ENCODE measurements at regions not wholly inside any gene's neighbourhood (a gene's known extent, or its start where the extent isn't known, plus 50 kb on each side); places are given as distances from the start of the nearest gene placed in this dataset.
A peak's percentile ranks its signal among the peaks of the same experiment; 100 is the strongest.

- DNase-seq (ENCODE audit: low read depth, low spot score) (no peak), ATAC-seq (no peak)
- Histone ChIP-seq H3K27ac (ENCODE audit: low read length) (no peak overlapping the region), H3K4me3 (ENCODE audit: low read depth in 2 of 2, low read length in 2 of 2) (no peak overlapping the region), H3K9me3 (ENCODE audit: control insufficient read depth, insufficient read depth, low read depth, low read length) (no peaks in the 10 kb centered on the region), H3K4me1 (ENCODE audit: control insufficient read depth, insufficient read depth, low read length) (no peaks in the 10 kb centered on the region), H3K27me3 (ENCODE audit: control insufficient read depth, insufficient read depth, low read length) (no peaks in the 10 kb centered on the region; the same call in 1 of the 2 replicates), H3K36me3 (ENCODE audit: control insufficient read depth, insufficient read depth, low read length) (no peaks in the 10 kb centered on the region)
- ChIA-PET POLR2A (interaction anchor here (0.6 kb wide), 1 partner anchor 332 kb away, joined by 3 read pairs; no protein-coding TSS in a partner anchor), CTCF (interaction anchor here (0.7 kb wide), 1 partner anchor 167 kb away, joined by 4 read pairs; no protein-coding TSS in a partner anchor)
- in situ Hi-C loops (cut with HindIII; ENCODE audit: low pct_unique_long_range_greater_than_20kb, low sequenced_read_pairs) = no loop called here
- no TSS peak for BruUV-seq (replicated peaks)
- TF ChIP-seq TCF7L2 (IDR thresholded peaks at IDR 0.05; ENCODE audit: low read depth, low read length) (peak; percentile 58), CTCF (IDR thresholded peaks at IDR 0.05) (no peak), REST (IDR thresholded peaks at IDR 0.05; ENCODE audit: insufficient read depth in 1 of 2, low read depth in 2 of 2, low read length in 1 of 2) (no peak), POLR2AphosphoS5 (IDR thresholded peaks at IDR 0.05; ENCODE audit: low read depth, low read length) (no peak)
- intact Hi-C loops (cut with micrococcal nuclease; ENCODE audit: unreplicated experiment) = no loop called here
These were observed 504.5 kb downstream of the CD83 start for GRCh38 chr6:14622085-14622484.

GRCh38 chr6:14622909-14623505, 505.4 kb downstream of the CD83 start:
- POLR2A ChIA-PET = no interaction called here
- in situ Hi-C loops (cut with HindIII; ENCODE audit: low pct_unique_long_range_greater_than_20kb, low sequenced_read_pairs) (no loop called here), intact Hi-C loops (cut with micrococcal nuclease; ENCODE audit: unreplicated experiment) (no loop called here)
- Histone ChIP-seq H3K4me1 (ENCODE audit: control insufficient read depth, insufficient read depth, low read length) (no peaks in the 10 kb centered on the region), H3K4me3 (ENCODE audit: low read depth in 2 of 2, low read length in 2 of 2) (no peak overlapping the region), H3K9me3 (ENCODE audit: control insufficient read depth, insufficient read depth, low read depth, low read length) (no peaks in the 10 kb centered on the region), H3K36me3 (ENCODE audit: control insufficient read depth, insufficient read depth, low read length) (no peaks in the 10 kb centered on the region), H3K27ac (ENCODE audit: low read length) (no peak overlapping the region), H3K27me3 (ENCODE audit: control insufficient read depth, insufficient read depth, low read length) (no peaks in the 10 kb centered on the region; the same call in 1 of the 2 replicates)
- no peak for ATAC-seq
- BruUV-seq (replicated peaks) = no TSS peak
- CTCF ChIA-PET = no interaction called here
- no peak for DNase-seq (ENCODE audit: low read depth, low spot score)
- TF ChIP-seq REST (IDR thresholded peaks at IDR 0.05; ENCODE audit: insufficient read depth in 1 of 2, low read depth in 2 of 2, low read length in 1 of 2) (no peak), TCF7L2 (IDR thresholded peaks at IDR 0.05; ENCODE audit: low read depth, low read length) (no peak), CTCF (IDR thresholded peaks at IDR 0.05) (no peak), POLR2AphosphoS5 (IDR thresholded peaks at IDR 0.05; ENCODE audit: low read depth, low read length) (no peak), SIN3A (IDR thresholded peaks at IDR 0.05; ENCODE audit: borderline replicate concordance, insufficient read depth, low read depth, low read length) (no peak)
